Spleen (tissue), 7 donors: ENCODE measurements at regions not wholly inside any gene's neighbourhood (a gene's known extent, or its start where the extent isn't known, plus 50 kb on each side); places are given as distances from the start of the nearest gene placed in this dataset.

Experiments used
- CTCF ChIP-seq, 11 experiments: fragments of 200-600 bp in 7 of 11; fragments of 450-650 bp in 4 of 11; sonication (generic) in 4 of 11; IDR thresholded peaks in 8 of 11; conservative IDR thresholded peaks in 3 of 11; 1 replicate in 7 of 11; 2 replicates in 4 of 11; pipeline versions ENCODE4 v1.4.0 to v1.8.0; 2016 to 2021; ENCODE audit warnings: antibody characterized with exemption in 11 of 11, inconsistent platforms in 4 of 11, mild to moderate bottlenecking in 1 of 11
- POLR2A ChIP-seq, 3 donors: fragments of 450-650 bp; IDR thresholded peaks; one replicate each; pipeline ENCODE4 v1.5.1; 2017; ENCODE audit warnings: antibody characterized with exemption in 3 of 3, mild to moderate bottlenecking in 1 of 3
- donor health status: DM: no; HTN: no; CAD: no; lungs with moderate emphysema.
- donor health status: DM: no; HTN: no; CAD: no.
- donor health status: DM: no; HTN: no; CAD: no.

- no peak for TF ChIP-seq CTCF (IDR thresholded peaks at IDR 0.05 in 8 of 11, conservative IDR thresholded peaks at IDR 0.05 in 3 of 11)
- TF ChIP-seq POLR2A (IDR thresholded peaks at IDR 0.05) = no peak
Measured at GRCh38 chr12:3958534-3958933, 85.3 kb upstream of the PARP11 start.
